A204.1 (cell line): ENCODE measurements at regions not wholly inside any gene's neighbourhood (a gene's known extent, or its start where the extent isn't known, plus 50 kb on each side); places are given as distances from the start of the nearest gene placed in this dataset.

Source experiments
- FAIRE-seq: peaks from 2 replicates; lab custom pipeline; 2012; peaks lifted over from hg19 to GRCh38; lab: Jason Lieb, UNC

DNA sequence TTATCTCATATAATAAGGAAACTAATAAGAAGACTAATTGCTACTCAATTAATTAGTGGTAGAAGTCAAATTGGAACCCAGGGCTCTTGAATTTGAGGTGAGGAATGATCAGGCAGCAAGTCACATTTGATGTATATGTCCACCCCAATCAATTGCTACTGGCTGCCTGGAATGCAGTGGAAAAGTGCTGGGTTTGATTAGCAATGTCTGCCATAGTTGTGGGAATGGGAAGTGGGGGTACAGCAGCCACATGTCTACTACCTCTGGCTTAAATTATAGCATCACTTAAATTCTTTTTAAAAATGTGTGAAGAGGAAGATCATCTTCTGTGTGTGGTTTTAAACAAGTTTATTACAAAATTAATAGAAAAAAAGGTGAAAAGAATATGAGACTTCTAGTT, 50.8 kb upstream of the NAV2 start:
- no peak for FAIRE-seq

DNA sequence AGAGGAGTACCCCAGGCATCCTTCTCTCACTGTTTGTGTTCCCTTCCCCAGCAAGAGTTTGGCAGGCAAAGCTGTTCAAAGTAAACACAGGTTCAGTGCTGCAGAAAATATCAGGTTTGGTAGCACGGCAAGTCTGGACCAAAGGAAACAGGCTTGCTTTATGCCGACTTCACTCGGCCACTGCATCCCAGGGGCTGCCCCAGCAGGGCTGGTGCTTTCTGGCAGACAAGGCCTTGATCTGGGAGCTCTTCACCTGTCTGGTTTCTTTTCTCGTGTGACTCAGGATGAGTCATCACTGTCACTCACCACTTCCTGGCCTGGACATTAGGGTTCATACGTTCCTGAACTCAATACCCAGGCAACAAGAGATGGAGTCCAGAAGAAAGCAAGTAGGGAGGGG, 52.6 kb upstream of the NAV2 start:
- no peak for FAIRE-seq

DNA sequence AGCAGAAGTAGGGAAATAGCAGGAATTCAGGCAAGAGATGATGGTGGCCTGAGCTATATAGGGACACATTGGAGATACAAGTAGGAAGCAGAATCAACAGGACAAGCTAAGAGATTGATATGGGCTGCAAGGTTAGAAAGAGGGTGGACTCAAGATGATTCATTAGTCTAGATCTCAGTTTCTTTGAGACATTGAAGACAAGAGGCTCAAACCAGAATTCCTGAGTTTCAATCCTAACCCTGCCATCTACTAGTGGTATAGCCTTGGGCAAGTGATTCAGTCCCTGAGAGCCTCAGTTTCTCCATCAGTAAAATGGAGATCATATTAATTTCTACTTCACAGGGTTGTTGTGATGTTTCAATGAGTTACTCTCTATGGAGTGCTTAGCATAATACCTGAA, 53.1 kb upstream of the NAV2 start:
- FAIRE-seq = no peak

DNA sequence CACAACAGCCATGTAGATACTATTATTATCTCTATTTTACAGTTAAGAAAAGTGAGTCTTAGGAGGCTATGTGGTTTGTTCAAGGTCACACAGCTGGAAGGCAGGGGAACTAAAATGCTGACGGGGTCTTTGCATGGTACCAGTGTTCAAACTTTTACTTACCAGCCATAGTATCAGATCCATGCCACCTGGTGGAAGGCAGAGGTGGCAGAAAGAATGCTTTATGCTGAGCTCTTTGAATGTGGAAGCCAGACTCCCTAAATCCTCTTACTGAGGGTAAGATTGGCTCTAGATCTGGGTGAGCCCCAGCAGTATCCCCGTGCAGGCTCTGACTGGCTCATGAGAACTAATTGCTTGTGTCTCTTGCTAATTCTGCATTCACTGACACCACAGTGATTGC, 54.3 kb upstream of the NAV2 start:
- FAIRE-seq = no peak

DNA sequence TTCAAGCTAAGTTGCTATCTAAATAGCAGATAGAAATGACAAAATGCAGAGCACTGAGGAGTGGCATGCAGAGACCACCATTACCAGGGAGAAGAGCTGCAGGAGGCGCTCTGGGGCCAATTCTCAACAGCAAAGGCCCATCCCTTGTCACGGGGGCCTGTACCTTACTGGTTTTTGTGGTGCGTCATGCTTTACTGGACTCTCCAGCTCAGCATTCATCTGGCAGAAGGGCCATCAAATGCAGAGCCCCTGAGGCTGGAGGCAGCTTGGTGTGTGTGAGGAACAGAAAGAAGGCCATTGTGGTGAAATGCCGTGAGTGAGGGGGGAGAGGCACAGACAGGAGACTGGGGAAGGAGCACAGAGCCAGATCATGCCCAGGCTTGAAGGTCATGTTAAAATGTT, 56.5 kb upstream of the NAV2 start:
- FAIRE-seq = no peak

DNA sequence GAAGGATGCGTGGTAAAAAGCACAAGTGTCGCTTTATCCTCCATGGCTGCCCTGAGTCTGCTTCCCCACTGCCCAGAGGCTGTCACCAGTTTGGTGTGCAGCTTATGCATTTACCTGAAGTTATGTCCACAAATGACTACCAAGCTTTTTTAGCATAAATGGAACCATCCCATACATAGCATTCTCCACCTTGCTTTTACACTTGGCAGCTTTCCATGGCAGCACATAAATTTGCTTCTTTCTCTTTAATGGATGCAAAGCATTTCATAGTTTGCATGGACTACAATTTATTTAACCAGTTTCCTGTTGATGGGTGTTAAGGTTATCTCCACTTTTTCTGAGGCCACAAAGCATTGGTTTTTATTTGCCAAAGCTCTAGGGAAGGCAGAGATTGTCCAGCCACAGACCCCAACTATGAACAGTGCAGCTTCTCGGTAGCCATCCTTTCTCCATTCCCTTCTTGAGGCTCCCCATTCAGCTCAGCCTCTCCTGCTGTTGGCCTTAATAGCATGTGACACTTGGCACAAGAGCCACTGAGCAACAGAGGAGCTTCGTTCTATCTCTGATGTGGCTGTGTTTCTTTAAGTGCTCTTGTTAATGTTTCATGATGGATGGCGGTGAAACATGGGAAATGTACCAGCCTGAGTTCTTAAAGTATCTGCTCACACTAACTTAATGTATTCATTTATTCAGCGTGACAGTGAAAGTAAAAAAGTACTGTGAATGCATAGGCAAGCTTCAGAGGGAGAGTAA, 59.8 kb upstream of the NAV2 start:
- no peak for FAIRE-seq

DNA sequence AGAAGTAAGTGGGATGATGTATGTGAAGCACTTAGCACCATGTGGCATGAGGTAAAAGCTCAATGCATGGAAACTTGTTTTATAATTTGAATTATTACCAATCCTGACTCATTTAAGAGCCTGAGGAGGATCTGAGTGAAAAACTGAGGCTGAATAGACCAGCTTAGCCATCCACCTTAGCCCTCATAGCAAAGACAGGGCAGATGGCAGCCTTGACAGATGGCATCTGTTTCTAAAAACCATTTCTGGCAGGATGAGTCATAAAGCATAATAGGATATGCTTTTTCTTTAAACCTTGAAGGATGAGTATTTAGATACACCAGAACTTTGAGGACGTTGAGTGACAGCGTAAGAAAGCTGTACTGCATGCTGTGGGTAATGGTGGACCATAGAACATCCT, 61.0 kb upstream of the NAV2 start:
- FAIRE-seq = no peak

DNA sequence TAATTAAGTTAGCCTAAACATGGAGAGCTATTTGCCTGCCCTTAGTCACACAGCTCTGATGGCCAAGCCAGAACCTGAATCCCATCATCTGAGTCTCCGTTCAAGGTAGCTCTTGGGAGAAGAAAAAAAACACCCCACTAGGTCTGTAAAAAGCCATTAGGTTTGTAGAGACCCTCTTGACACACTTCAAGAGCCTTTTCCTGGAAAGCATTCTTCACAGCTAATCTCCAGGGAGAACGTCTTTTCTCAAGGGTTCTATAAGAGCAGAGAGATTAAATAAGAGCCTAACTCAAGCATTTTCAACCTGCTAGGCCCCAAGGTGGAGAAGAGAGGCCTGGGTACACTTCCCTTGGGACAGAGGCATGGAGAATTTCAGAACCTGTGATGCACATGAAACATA, 61.6 kb upstream of the NAV2 start:
- FAIRE-seq = no peak

DNA sequence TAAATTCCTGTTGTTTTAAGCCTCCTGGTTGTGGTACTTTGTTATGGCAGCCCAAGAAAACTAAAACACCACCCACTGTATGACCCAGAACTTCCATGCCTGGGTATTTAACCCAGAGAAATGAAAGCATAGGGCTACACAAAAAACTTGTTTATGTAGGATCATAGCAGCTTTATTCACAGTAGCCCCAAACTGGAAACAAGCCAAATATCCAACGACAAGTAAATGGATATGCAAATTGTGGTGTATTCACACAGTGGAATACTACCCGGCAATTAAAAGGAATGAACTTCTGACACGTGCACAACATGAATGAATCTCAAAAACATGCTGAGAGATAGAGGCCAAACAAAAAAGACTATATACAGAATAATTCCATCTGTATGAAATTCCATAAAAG, 62.2 kb upstream of the NAV2 start:
- FAIRE-seq = no peak

DNA sequence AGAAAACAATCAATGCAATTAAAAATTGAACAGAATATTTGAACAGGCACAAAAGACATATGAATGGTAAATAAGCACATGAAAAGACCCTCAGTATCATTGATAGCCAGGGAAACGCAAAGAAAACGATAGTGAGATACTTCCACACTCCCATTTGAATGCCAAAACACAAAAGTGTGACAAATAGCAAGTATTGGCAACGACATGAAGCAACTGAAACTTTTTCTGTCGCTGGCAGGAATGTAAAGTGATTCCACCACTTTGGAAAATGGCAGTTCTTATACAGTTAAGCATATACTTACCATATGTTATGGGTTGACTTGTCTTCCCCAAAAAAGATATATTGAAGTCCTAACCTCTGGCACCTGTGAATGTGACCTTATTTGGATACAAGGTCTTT, 62.9 kb upstream of the NAV2 start:
- no peak for FAIRE-seq

DNA sequence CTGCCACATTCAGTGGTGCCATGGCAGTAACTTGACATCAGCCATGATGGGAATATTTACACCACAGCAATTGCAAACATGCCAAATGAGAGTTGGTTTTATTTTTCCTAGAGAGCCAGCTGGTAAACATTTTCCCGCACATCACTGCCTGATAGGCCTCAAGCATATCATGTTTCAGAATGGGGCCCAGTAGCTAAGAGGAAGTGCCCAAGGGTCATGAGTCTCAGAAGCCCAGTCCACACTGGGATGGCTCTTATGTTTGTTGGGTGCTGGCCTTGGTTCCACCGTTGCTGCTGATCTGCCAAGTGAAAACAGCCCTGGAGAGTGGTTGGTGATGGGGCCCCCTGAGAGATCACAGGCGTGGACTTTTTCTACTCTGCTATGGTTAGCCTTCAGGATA, 64.3 kb upstream of the NAV2 start:
- no peak for FAIRE-seq

DNA sequence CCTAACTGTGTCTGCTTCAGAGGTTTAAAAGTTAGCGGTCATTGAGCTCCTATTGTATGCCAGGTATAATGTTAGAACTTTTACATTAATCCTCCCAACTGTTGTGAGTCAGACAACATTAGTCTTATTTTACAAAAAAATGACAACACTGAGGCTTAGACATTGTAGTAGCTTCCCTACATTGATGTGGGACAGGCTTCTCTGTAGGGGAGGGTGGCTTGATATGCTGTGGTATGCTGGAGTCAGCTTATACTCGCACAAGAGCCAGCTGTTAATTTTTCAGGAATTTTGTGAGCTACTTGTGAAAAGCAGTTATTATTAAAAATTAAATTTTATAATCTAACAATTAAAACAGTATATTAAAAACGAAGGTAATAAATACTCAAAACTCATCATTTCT, 64.8 kb upstream of the NAV2 start:
- no peak for FAIRE-seq

DNA sequence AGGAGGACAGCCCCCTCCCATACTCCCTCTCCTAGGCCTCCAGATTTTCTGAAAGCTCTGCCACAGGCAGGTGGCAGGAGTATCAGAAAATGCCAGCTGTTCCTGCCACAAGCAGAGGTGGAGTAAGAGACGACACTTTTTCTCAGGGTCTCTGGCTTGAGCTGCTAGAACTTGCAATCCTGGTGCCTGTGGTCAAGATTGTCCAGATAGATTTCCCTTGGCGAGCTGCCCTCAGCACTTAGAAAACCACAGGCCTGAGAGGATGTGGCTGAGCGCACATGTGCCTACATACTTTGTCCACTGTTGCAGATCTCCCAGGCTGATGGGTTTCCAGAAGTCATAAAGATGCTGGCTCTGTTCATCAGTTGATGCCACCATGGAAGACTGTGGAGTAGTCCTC, 65.7 kb upstream of the NAV2 start:
- no peak for FAIRE-seq

DNA sequence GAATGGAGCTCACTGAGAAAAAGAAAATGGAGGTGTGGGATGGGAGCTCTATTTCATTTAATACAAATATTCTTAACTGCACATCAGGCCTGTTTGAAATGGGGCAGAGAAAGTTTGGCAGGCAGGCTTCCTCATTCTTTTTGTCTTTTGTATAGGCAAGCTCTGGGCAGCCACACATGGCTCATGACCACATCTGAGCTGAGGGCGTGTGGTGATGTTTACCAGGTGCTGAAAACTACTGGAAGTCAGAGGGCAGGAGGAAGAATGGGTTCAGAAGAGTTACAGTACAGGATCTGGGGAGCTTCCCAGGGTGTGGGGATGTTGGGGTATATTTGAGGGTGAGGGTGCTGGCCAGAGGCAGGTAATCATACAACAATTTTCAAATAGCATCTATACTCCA, 66.3 kb upstream of the NAV2 start:
- FAIRE-seq = no peak

DNA sequence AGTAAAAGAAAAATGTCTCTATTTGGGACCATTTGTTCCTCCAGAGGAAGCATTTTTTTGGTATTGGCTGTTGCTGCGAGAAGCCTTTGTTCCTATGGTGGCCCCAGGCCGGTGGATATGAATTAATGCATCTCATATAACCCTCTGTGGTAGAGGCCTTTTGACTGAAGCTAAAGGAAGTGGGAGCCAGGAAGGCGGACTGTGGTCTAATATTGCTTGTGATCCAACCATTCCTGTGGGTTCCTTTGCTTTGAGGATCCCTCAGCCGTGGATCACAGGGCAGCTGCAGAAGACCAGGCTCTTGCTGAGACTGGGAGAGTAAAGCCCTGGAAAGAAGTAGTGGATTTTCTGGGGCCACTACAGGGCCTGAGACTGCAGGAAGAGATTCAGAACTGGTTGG, 68.3 kb upstream of the NAV2 start:
- FAIRE-seq = no peak

DNA sequence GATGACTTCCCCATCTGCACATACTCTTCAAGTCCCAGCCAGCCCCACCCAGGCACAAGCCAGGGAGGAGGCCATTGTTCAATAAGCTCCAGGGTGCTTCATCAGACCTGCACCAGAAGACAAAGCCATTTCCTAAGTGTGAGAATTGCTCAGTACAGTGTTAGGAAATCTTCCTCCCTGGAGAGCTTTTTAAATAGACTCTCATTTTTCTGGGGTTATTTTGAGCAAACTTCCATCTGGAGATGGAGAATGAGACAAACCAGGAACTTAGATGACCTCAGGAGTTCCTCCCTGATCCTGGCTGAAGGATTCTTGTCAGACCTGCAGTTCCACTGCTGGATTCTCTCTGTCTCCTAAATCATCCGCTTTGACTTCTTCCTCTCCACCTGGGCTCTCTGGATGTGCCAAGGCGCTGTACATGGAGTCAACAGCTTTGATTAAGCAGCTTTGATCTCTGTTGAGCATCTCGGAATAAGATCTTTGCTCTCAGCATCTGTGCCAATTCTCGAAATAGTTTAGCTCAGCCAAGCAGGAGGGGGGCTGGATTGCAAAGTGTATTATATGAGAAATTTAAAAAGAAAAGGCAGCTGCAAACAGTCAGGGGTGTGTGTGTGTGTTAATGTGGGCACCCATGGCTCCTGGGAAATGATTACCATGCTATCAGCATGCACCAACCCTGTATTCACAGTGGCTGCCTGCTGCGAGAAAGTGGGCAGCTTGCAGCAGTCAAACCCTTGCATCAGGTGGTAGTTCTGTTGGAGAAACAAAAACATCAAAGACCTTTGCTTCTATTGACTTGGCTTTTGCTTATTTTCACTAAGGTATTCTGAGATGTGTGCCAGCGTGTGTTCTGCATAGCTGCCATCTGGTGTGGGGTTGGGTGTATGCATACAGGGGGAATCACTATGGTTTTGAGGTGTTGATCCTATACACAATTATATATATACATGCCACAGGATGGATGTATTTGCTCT, 70.2 kb upstream of the NAV2 start:
- no peak for FAIRE-seq

DNA sequence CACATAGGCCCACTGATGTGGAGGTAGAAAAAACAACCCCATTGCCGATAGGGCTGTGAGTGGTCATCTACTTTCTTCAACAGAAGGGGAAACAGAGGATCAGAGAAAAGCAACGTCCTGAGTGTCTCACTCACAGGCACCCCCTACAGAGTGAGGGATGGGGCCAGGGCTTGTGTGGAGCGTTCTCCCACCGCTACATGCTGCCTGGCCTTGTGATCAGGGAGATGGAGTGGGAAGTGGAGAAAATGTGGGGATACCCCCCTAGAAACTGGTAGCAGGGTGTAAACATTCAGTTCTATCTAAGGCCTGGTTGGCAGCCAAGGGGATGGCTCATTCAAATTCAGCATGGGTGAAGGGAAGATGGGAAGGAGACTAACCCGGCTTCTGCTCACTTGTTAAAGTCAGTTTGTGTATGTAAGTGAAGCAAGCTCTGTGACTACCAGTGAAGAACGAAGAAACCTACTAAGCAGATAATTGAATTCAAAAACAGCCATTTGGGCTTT, 73.0 kb upstream of the NAV2 start:
- FAIRE-seq = no peak

DNA sequence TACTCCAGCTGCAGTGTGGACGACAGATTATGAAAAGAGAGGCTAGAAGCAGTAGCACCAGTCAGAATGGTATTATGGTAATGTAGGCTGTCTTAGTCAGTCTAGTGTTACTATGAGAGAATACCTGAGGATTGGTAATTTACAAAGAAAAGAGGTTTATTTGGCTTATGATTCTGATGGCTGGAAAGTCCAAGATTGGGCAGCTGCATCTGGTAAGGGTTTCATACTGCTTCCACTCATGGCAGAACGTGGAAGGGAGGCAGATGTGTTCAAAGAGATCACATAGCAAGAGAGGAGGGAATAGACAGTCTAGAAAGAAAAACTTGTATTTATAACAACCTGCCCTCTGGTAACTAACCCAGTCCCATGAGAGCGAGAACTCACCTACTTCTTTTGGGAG, 77.3 kb upstream of the NAV2 start:
- FAIRE-seq = no peak

DNA sequence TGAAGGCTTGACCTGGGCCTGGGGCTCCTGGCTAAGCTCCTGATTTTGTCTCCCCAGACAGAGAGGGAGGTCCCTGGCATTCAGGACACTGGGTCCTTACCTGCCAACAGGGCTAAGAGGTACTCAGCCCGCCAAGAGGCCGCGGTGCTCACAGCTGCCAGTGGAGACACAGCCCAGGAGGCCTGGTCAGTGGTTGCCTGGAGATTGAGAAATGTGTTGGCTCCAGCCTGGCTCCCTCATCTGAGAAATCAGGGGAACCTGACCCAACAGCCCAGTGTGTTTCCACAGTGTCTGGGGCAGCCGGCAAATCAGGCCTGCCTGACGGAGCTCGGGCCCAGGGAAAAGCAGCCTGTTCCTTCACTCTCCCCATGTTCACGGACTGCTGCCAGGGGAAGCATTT, 79.4 kb upstream of the NAV2 start:
- FAIRE-seq = no peak

DNA sequence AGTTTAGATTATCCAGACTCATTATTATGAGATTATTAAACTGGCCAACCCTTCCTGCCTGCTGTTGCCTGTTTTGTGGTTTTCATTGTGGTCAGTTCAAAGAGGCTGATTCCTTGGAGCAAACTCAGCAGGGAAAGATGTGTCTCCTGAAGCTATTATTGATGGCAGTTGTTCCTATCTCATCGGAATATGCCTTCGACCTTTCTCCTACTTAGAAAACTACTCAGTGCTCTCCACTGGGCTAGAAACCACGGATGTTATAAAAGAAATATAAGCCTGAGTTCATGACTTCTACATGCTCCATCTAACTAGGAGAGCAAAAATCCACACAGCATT, 80.2 kb upstream of the NAV2 start:
- FAIRE-seq = no peak

DNA sequence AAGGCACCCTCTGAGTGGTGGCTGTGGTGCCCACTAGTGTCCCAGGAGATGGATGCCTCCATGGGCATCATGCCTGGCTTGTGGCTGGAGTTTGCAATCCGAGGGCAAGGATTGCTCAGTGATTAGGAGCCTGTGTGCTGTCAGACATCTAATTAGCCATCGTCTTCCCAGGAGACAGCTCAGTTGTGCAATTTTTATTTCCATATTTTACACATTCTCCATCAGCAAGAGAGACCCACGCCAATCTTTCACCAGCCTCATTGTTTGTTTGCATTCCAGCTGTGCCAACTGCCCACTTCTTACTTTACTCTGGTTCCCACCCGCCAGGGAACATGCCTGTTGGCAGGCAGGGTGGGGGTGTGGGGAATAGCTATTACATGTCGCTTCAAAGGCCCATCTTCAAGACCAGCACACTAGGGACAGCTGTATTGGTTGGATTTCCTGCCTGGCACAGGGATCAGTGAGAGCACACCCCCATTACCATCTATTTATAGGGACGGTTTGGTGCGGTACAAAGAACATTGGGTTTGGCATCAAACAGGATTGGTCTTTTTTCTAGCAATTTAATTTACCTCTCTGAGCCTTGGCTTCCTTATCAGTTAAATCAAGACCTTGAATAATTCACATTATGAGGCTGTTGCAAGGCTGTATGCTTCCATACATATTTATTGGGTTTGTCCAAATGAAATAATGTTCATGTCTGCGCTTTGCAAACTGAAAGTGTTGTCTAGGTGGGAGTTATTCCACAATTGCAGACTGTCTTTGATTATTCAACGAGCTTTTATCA, 80.7 kb upstream of the NAV2 start:
- FAIRE-seq = no peak

DNA sequence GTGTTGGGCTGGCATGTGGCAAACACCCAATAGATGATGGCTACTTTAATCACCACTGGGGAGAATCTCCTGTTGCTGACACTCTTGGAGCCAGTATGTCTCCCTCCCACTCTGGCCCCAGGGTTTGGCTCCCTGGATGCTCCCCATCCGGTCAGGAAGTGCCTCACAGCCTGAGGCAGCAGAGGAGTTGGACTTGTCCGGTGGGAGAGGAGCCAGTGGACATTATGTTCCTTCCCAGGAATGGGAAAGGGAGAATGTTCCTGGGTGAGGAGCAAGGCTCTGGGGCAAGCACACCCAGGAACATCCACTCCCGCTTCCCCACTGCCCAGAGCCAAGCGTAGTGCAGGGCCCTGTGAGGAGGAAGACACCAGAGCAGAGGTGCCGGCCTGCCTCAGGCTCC, 84.6 kb upstream of the NAV2 start:
- no peak for FAIRE-seq

DNA sequence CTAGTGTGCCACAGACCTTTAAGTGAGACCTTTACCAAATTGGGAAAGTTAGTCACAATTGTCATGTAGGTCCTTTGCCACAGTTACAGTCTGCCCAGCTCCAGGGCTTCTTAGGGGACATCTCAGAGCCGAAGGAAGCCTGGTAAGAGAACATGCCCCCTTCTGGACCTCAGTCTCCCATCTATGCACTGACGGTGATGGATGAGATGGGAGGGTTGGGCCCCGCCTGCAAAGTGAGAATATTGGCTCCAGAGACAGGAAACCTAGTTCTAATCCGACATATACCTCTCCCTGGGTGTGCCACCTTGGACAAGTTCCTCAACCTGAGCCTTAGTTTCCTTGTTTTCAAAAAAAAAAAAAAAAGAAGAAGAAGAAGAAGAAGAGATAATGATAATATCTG, 85.1 kb upstream of the NAV2 start:
- no peak for FAIRE-seq
